ENCODE measurements at regions not wholly inside any gene's neighbourhood (a gene's known extent, or its start where the extent isn't known, plus 50 kb on each side); places are given as distances from the start of the nearest gene placed in this dataset.

GRCh38 chr10:36492590-36493515 is 632.5 kb upstream of the ANKRD30A start:
- Mint-ChIP-seq H3K4me3 (no peak overlapping the region), H3K4me1 (no peaks in the 10 kb centered on the region), H3K27me3 (no peaks in the 10 kb centered on the region), H3K36me3 (ENCODE audit: low read depth) (no peaks in the 10 kb centered on the region), H3K9me3 (no peaks in the 10 kb centered on the region), H3K27ac (no peak overlapping the region)
- intact Hi-C loops (cut with micrococcal nuclease) = no loop called here
- POLR2A ChIA-PET = no interaction called here
- ATAC-seq (ENCODE audit: low read depth) (no peak), DNase-seq (no peak)
- TF ChIP-seq, protein P1, sequence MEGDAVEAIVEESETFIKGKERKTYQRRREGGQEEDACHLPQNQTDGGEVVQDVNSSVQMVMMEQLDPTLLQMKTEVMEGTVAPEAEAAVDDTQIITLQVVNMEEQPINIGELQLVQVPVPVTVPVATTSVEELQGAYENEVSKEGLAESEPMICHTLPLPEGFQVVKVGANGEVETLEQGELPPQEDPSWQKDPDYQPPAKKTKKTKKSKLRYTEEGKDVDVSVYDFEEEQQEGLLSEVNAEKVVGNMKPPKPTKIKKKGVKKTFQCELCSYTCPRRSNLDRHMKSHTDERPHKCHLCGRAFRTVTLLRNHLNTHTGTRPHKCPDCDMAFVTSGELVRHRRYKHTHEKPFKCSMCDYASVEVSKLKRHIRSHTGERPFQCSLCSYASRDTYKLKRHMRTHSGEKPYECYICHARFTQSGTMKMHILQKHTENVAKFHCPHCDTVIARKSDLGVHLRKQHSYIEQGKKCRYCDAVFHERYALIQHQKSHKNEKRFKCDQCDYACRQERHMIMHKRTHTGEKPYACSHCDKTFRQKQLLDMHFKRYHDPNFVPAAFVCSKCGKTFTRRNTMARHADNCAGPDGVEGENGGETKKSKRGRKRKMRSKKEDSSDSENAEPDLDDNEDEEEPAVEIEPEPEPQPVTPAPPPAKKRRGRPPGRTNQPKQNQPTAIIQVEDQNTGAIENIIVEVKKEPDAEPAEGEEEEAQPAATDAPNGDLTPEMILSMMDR (IDR thresholded peaks at IDR 0.05) = no peak
- CTCF ChIA-PET = no interaction called here

DNA sequence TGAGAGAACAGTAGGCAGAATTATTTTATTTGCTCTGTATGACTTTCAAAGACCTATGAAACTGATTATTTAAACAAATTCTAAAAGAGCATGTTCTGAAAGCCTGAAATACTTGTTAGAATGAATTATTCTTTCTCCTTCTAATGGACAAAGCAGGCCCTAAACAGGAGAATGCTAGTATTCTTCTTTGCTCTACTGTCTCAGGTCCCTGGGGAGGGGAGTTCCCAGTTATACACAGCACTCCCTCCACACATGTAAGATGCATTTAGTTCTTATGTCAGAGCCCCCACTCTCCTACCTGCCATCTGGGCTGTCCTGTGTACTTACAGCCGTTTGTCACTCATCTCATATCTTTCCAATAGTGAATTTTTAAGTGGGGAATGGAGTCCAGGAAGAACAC is 633.5 kb upstream of the ANKRD30A start:
- CTCF ChIA-PET = no interaction called here

DNA sequence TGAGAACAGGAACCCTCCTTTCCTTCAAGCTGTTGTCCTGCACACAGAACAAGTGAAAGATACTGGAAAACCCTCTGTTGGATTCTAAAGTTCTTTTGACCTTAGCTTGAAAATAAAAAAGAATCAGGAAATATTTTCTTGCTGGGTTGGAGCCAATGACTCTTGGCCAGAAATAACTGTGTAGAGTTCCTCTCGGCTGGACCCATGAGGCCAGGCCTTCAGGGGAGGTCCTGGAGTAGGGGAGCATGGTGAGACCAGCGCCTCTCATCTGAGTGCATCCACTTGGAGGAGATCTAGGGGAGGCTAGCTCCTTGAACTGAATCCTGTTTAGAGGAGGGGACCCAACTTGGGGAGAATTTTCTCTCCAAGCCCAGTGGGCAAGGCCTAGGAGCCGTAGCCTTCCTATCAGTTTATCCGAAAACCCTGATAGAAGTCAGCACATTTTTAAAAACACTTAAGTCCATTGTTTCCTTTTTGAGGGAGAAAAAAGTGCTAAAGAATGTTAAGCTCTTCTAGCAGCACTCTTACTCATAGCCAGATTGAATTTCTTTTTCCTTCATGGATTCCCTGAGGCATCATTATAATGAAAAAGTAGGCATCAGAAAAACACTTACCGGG is 635.7 kb upstream of the ANKRD30A start:
- intact Hi-C loops (cut with micrococcal nuclease) = no loop called here

More for the DNA sequence above, 633.5 kb upstream of the ANKRD30A start:
- Mint-ChIP-seq H3K27ac (no peak overlapping the region), H3K4me3 (no peak overlapping the region), H3K36me3 (ENCODE audit: low read depth) (no peaks in the 10 kb centered on the region), H3K9me3 (no peaks in the 10 kb centered on the region), H3K4me1 (no peaks in the 10 kb centered on the region), H3K27me3 (no peaks in the 10 kb centered on the region)
- POLR2A ChIA-PET = no interaction called here
- TF ChIP-seq, protein P1 (IDR thresholded peaks at IDR 0.05) = no peak
- ATAC-seq (ENCODE audit: low read depth) (no peak), DNase-seq (no peak)
- intact Hi-C loops (cut with micrococcal nuclease) = no loop called here

GRCh38 chr10:36489181-36489580 is 636.2 kb upstream of the ANKRD30A start:
- H3K36me3 Mint-ChIP-seq (ENCODE audit: low read depth) = no peaks in the 10 kb centered on the region
- no peaks in the 10 kb centered on the region for H3K9me3 Mint-ChIP-seq
- ChIA-PET CTCF (no interaction called here), POLR2A (no interaction called here)
- H3K4me1 Mint-ChIP-seq = no peaks in the 10 kb centered on the region
- ATAC-seq (ENCODE audit: low read depth) (no peak), DNase-seq (no peak)
- no peak overlapping the region for H3K27ac Mint-ChIP-seq
- TF ChIP-seq, protein P1 (IDR thresholded peaks at IDR 0.05) = no peak
- H3K4me3 Mint-ChIP-seq = no peak overlapping the region
- H3K27me3 Mint-ChIP-seq = no peaks in the 10 kb centered on the region
- intact Hi-C loops (cut with micrococcal nuclease) = no loop called here

More for the DNA sequence above, 635.7 kb upstream of the ANKRD30A start:
- no peaks in the 10 kb centered on the region for H3K9me3 Mint-ChIP-seq
- ATAC-seq (ENCODE audit: low read depth) = no peak
- H3K4me3 Mint-ChIP-seq = no peak overlapping the region
- H3K27me3 Mint-ChIP-seq = no peaks in the 10 kb centered on the region
- no peak for DNase-seq
- H3K27ac Mint-ChIP-seq = no peak overlapping the region
- ChIA-PET CTCF (no interaction called here), POLR2A (no interaction called here)
- H3K36me3 Mint-ChIP-seq (ENCODE audit: low read depth) = no peaks in the 10 kb centered on the region
- no peaks in the 10 kb centered on the region for H3K4me1 Mint-ChIP-seq
- TF ChIP-seq, protein P1 (IDR thresholded peaks at IDR 0.05) = no peak

DNA sequence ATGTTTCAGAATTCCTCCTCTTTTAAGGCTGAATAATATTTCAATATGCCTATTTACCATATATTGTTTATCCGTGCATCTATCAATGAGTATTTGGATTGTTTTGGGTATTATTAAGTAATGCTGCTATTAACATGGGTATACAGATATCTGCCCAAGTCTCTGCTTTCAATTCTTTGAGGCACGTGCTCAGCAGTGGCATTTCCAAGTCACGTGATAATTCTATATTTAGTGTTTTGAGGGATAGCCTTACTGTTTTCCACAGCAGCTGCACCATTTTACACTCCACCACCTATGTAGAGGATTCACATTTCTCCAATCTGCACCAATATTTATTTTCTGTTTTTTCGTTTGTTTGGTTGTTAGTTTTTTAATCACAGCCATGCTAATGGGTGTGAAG is 636.8 kb upstream of the ANKRD30A start:
- Mint-ChIP-seq H3K36me3 (ENCODE audit: low read depth) (no peaks in the 10 kb centered on the region), H3K27ac (no peak overlapping the region), H3K4me1 (no peaks in the 10 kb centered on the region), H3K4me3 (no peak overlapping the region), H3K9me3 (no peaks in the 10 kb centered on the region), H3K27me3 (no peaks in the 10 kb centered on the region)
- CTCF ChIA-PET = no interaction called here
- POLR2A ChIA-PET = no interaction called here
- ATAC-seq (ENCODE audit: low read depth) (no peak), DNase-seq (no peak)
- intact Hi-C loops (cut with micrococcal nuclease) = no loop called here
- TF ChIP-seq, protein P1 (IDR thresholded peaks at IDR 0.05) = no peak
